AG04449 (cell line): ENCODE measurements at regions not wholly inside any gene's neighbourhood (a gene's known extent, or its start where the extent isn't known, plus 50 kb on each side); places are given as distances from the start of the nearest gene placed in this dataset.

ENCODE experiments used
- CTCF ChIA-PET: fragments of 350-600 bp; formaldehyde crosslinking; extraction: SDS; loops from one replicate; lab custom pipeline; 2021; ENCODE audit warnings: antibody characterized with exemption; lab: Yijun Ruan, JAX
- POLR2A ChIA-PET: fragments of 400-600, 350-600 bp; formaldehyde crosslinking; extraction: SDS; loops from one replicate; lab custom pipeline; 2020; ENCODE audit warnings: antibody characterized with exemption, inconsistent platforms; lab: Yijun Ruan, JAX
- DNase-seq: peaks from one replicate; pipeline ENCODE4 v3.0.0-alpha.2; 2010; ENCODE audit warnings: low read depth, low spot score
- H3K4me3 ChIP-seq: 2 replicates; pipeline ENCODE4 v1.5.1; 2011; ENCODE audit warnings: low read depth, mild to moderate bottlenecking, control low read depth, low read length
- CTCF ChIP-seq: IDR thresholded peaks from one replicate; pipeline ENCODE4 v1.5.1; 2011; ENCODE audit warnings: mild to moderate bottlenecking, moderate library complexity, low read length, control low read depth, inconsistent platforms; ENCODE audit not compliant: insufficient read depth; ENCODE audit errors: missing control alignments

DNA sequence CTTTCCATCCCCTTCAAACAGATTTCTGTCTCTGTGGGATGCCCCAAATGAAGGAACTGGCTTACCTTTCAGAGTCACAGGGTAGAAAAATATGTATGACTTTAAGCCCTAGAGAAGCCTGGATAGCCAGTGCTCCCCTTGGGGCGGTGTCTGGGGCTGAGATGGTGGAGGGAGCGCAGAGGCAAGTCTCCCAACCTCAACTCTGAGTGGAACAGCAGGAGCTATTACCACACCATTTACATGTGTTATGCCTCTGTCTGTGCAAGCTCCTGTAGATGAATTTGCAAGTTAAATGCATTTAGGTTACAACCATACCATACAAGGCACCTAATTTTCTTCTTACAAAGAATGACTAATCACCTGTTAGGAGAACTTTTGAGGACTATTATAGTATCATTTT lies 50.4 kb upstream of the CLMN start:
- ChIA-PET CTCF (no interaction called here), POLR2A (no interaction called here)
- no peak for DNase-seq
- TF ChIP-seq CTCF: no peak
- H3K4me3 ChIP-seq: no peak overlapping the region
